GM18951 (cell line): ENCODE measurements at regions not wholly inside any gene's neighbourhood (a gene's known extent, or its start where the extent isn't known, plus 50 kb on each side); places are given as distances from the start of the nearest gene placed in this dataset.
"Not testable (repeated sequence)": the region's sequence is repeated elsewhere in the genome, so short reads cannot be mapped to it uniquely, and the experiment has no call there.

Experiments
- POLR2A ChIP-seq: IDR thresholded peaks from 4 replicates; pipeline ENCODE4 v1.6.1; 2011; ENCODE audit warnings: mild to moderate bottlenecking; ENCODE audit not compliant: insufficient read length, insufficient read depth; ENCODE audit errors: extremely low read depth
- in situ Hi-C: fragments of 300-500 bp; cut with MboI; formaldehyde crosslinking; loops from one replicate; pipeline ENCODE4 v1.12.0; 2022; ENCODE audit warnings: low sequenced_read_pairs, mixed read lengths, inconsistent platforms; ENCODE audit not compliant: unreplicated experiment

DNA sequence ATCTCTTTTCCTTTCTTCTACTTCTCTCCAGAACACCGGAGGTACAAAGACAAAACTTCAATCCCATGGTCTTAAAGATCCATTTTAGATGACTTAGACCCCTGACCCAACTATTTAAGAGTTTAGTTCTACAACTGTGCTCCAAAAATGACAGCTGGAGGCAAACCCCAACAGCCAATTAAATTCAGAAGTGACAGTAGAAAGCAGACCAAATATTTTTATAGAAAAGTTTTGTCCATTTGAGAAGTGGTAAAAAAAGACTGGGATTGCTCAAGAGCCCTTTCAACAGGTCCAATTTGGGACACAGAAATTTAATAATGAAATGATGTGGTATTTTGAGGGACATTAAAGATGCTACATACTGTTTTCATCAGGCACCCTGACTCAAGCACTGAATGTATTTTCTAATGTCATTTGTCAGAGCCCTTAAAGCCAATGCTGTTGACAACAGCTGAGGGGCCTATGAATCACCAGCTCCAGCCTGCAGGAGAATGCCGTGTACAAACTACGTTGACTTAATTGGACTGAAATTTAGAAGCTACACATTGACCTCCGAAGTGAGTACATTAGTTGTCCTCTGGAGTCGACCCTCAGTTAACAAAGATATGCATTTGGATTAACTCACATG is 147.5 kb upstream of the PIK3R1 start:
- TF ChIP-seq POLR2A = no peak
- in situ Hi-C loops = no loop called here

- in situ Hi-C loops = no loop called here
- TF ChIP-seq POLR2A = no peak
These were observed 148.3 kb upstream of the PIK3R1 start for GRCh38 chr5:68067291-68067690.

DNA sequence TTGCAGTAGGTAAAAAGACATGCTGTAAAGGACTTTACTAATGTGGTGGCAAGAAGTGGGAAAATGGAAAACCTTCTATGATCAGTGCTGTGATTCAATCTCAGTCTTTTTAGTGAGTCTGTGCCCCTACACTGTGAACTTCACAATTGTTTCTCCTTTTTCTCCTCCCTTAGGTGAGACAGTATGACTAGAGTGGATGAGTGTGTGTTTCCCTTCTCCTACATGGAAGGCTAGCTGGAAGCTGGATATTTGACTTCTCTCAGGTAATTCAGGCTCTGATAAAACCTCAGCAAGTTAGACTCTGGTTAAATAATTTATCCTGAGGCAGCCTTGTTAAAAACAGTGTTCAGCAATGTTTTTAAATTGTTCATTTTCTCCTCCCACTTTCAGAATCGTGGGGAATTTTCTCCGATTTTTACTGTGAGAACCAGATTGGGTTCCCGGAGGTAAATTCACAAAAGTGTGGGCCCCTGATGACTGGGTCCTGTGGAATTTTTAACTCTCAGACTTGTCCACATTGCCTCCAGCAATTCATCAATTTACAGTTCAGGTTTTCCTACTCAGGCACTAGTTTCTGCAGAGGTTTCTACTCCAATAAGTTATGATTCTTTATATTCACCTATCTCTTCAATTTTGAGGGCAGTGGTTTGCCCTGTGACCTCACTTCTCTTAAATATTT is 149.1 kb upstream of the PIK3R1 start:
- no peak for TF ChIP-seq POLR2A
- in situ Hi-C loops = no loop called here

DNA sequence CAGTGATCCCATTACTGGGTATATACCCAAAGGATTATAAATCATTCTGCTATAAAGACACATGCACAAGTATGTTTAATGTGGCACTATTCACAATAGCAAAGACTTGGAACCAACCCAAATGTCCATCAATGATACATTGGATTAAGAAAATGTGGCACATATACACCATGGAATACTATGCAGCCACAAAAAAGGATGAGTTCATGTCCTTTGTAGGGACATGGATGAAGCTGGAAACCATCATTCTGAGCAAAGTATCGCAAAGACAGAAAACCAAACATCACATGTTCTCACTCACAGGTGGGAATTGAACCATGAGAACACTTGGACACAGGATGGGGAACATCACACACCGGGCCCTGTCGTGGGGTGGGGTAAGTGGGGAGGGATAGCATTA is 150.2 kb upstream of the PIK3R1 start:
- in situ Hi-C loops = not testable (repeated sequence)

GRCh38 chr5:68060382-68060781 is 155.2 kb upstream of the PIK3R1 start:
- in situ Hi-C loops = no loop called here
- no peak for TF ChIP-seq POLR2A

DNA sequence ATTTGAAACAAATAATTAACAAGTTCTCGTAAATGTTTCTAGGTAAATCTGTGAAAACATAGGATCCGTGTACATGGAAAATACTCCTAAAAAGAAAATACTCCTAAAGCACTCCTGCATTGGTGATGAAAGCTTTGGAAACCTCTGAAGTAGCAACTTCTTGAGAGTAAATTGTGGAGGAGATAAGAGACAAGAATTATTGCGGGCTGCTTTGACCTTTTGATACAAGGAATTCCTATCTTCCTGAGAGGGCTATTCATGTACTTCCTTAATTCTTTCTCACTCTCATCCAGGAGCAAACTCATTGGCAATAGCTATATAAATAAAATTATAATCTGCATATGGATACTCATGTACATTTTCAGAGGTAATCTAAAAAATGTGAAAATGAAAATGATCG is 158.4 kb upstream of the PIK3R1 start:
- no peak for TF ChIP-seq POLR2A
- in situ Hi-C loops = no loop called here

GRCh38 chr5:68055686-68056085 is 159.9 kb upstream of the PIK3R1 start:
- no peak for TF ChIP-seq POLR2A
- in situ Hi-C loops = no loop called here

GRCh38 chr5:68054638-68055037 is 160.9 kb upstream of the PIK3R1 start:
- no peak for TF ChIP-seq POLR2A
- in situ Hi-C loops = no loop called here

DNA sequence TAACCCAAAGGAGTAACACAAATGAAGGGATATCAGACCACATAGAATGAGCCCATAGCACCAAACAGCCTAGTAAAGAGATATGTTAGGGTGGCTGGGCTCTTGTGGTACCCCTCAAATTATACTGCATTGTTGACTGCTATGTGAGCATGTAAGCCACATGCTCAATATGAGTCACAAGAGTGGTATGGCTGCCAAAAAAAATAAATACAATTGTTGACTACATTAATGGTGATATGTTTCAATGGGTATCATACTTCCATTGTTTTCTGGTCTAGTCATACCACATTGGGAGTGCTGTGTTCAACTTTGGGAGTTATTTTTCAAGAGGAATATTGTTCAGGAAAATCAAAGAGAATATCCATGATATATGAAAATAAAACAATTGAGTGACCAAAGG is 162.4 kb upstream of the PIK3R1 start:
- in situ Hi-C loops = no loop called here
- no peak for TF ChIP-seq POLR2A

- in situ Hi-C loops = no loop called here
- TF ChIP-seq POLR2A = no peak
These were observed 166.4 kb upstream of the PIK3R1 start for GRCh38 chr5:68049053-68049713.

DNA sequence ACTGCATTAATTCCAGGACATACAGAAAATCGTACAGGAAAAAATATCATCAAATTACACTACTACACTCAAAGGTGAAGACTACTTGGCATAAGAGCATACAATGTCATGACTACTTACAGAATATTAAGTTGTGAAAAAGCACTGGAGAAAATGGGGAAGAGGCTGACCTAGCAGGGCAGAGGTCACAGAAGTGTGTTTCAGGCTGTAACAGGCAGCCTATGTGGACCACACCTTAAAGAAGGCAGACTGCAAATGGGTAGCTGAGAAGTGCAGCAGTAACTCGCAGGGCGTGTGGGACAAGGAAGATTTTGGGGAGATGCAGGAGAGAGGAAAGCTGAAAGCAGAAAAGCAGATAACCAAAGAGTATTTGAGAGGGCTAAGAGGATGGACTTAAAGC is 167.0 kb upstream of the PIK3R1 start:
- in situ Hi-C loops = no loop called here
- TF ChIP-seq POLR2A = no peak

- in situ Hi-C loops = not testable (repeated sequence)
These were observed 167.5 kb upstream of the PIK3R1 start for GRCh38 chr5:68048054-68048453.

- in situ Hi-C loops = no loop called here
- TF ChIP-seq POLR2A = no peak
These were observed 168.5 kb upstream of the PIK3R1 start for GRCh38 chr5:68047035-68047434.

DNA sequence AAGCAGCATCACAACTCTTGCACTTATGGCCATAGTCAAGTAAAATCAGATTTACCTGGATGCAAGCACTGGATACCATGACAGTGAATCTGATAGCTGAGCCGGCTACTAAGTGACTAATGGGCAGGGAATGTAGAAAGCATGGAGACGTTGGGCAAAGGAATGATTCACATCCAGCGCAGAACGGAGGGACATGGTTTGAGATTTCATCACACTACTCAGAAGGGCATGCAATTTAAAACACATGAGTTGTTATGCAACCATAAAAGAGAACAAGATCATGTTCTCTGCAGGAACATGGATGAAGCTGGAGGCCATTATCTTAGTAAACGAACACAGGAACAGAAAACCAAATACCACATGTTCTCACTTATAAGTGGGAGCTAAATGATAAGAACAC is 169.1 kb upstream of the PIK3R1 start:
- in situ Hi-C loops = no loop called here
- TF ChIP-seq POLR2A = no peak
